ENCODE measurements at regions not wholly inside any gene's neighbourhood (a gene's known extent, or its start where the extent isn't known, plus 50 kb on each side); places are given as distances from the start of the nearest gene placed in this dataset.

DNA sequence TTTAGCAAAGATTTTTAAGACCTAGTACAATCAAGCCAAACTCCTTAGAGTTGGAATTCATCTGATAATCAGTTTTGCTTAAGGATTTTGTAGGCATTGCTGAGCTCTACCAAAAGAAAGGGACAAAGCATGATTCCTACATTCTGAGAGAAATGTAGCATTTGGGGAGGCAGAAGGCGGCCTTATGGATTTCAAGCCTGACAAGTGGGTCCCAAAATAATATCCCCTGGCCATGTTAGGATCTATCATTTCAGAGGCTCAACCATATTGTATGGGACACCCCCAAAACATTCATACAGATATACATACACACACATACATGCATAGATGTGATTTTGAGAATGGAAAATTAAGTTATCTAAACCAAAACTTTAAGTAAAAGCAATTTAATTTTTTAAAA, 257.8 kb upstream of the VLDLR start:
- intact Hi-C loops (cut with DNase I; ENCODE audit: low total_unique reads) = no loop called here
- DNase-seq = no peak
- H3K4me3 ChIP-seq = no peak overlapping the region
- no peaks in the 10 kb centered on the region for H3K4me1 ChIP-seq
- no peaks in the 10 kb centered on the region for H3K27me3 ChIP-seq
- no peak overlapping the region for H3K27ac ChIP-seq
- H3K36me3 ChIP-seq = no peaks in the 10 kb centered on the region
- TF ChIP-seq POLR2A (IDR thresholded peaks at IDR 0.05) = no peak
- TF ChIP-seq, protein P1, sequence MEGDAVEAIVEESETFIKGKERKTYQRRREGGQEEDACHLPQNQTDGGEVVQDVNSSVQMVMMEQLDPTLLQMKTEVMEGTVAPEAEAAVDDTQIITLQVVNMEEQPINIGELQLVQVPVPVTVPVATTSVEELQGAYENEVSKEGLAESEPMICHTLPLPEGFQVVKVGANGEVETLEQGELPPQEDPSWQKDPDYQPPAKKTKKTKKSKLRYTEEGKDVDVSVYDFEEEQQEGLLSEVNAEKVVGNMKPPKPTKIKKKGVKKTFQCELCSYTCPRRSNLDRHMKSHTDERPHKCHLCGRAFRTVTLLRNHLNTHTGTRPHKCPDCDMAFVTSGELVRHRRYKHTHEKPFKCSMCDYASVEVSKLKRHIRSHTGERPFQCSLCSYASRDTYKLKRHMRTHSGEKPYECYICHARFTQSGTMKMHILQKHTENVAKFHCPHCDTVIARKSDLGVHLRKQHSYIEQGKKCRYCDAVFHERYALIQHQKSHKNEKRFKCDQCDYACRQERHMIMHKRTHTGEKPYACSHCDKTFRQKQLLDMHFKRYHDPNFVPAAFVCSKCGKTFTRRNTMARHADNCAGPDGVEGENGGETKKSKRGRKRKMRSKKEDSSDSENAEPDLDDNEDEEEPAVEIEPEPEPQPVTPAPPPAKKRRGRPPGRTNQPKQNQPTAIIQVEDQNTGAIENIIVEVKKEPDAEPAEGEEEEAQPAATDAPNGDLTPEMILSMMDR (IDR thresholded peaks at IDR 0.05) = no peak
- no peaks in the 10 kb centered on the region for H3K9me3 ChIP-seq

DNA sequence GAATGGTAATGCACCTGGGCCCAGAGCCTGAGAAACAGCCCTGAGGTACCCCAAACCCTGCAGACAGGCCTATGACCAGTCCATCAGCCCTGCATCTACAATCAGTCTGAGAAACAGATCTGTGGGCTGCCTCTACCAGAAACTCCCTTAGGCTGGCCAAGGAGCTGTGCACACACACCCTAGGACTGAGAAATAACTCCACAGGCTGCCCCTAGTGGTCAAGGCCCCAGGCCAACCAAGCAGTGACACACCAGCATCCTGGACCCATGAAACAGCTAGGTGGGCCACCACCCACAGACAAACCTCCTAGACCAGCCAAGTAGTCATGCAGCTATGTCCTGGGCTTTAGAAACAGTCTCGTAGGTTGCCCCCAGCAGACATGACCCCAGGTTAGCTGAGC, 253.6 kb upstream of the VLDLR start:
- Histone ChIP-seq H3K27ac (no peak overlapping the region), H3K4me1 (no peaks in the 10 kb centered on the region), H3K9me3 (no peaks in the 10 kb centered on the region), H3K27me3 (no peaks in the 10 kb centered on the region), H3K4me3 (no peak overlapping the region), H3K36me3 (no peaks in the 10 kb centered on the region)
- no peak for DNase-seq
- intact Hi-C loops (cut with DNase I; ENCODE audit: low total_unique reads) = no loop called here
- TF ChIP-seq, protein P1 (IDR thresholded peaks at IDR 0.05) = no peak
- no peak for TF ChIP-seq POLR2A (IDR thresholded peaks at IDR 0.05)

DNA sequence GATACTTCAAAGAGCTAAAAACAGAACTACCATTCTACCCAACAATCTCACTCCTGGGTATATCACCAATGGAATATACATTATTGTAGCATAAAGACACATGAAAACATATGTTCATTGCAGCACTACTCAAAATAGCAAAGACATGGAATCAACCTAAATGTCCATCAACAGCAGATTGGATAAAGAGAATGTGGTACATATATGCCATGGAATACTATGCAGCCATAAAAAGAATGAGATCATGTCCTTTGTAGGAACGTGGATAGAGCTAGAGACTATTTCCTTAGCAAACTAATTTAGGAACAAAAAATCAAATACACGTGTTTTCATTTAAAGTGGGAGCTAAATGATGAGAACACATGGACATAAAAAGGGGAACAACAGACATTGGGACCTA, 247.9 kb upstream of the VLDLR start:
- DNase-seq = no peak
- intact Hi-C loops (cut with DNase I; ENCODE audit: low total_unique reads) = no loop called here
- Histone ChIP-seq H3K9me3 (peaks cover 0 to 3% of the 10 kb centered on the region in 2 donors), H3K4me1 (no peaks in the 10 kb centered on the region), H3K4me3 (no peak overlapping the region), H3K27me3 (no peaks in the 10 kb centered on the region), H3K36me3 (no peaks in the 10 kb centered on the region), H3K27ac (no peak overlapping the region)
- no peak for TF ChIP-seq POLR2A (IDR thresholded peaks at IDR 0.05)
- TF ChIP-seq, protein P1 (IDR thresholded peaks at IDR 0.05) = no peak

DNA sequence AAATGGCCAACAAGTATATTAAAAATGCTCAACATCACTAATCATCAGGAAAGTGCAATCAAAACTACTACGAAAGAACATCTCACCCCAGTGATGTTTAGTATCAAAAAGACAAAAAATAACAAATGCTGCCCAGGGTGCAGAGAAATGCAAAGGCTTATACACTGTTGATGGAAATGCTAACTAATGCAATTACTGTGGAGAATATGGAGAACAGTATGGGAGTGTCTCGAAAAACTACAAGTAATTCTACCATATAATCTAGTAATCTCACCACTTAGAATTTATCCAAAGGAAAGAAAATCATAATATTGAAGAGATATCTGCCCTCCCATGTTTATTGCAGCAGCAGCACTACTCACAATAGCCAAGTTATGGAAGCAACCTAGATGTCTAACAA, 246.5 kb upstream of the VLDLR start:
- Histone ChIP-seq H3K9me3 (peaks cover 0 to 3% of the 10 kb centered on the region in 2 donors), H3K27ac (no peak overlapping the region), H3K4me1 (no peaks in the 10 kb centered on the region), H3K27me3 (no peaks in the 10 kb centered on the region), H3K36me3 (no peaks in the 10 kb centered on the region), H3K4me3 (no peak overlapping the region)
- TF ChIP-seq POLR2A (IDR thresholded peaks at IDR 0.05) = no peak
- TF ChIP-seq, protein P1 (IDR thresholded peaks at IDR 0.05) = no peak
- intact Hi-C loops (cut with DNase I; ENCODE audit: low total_unique reads) = no loop called here
- DNase-seq = no peak

DNA sequence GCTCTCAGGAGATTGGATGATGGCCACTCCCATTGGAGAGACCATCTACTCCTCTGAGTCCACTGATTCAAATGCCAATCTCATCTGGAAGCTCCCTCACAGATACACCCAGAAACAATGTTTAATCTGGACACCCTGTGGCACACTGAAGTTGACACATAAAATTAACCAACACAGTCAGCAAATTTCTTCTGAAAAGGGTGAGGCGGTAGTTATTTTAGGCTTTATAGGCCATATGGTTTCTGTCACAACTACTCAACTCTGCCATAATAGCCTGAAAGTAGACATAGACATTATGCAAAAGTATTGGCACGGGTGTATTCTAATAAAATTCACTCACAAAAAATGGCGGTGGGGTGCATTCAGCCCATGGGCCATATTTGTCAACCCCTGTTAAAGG, 244.5 kb upstream of the VLDLR start:
- no peak for TF ChIP-seq POLR2A (IDR thresholded peaks at IDR 0.05)
- Histone ChIP-seq H3K36me3 (no peaks in the 10 kb centered on the region), H3K27ac (no peak overlapping the region), H3K9me3 (peaks cover 0 to 3% of the 10 kb centered on the region in 2 donors), H3K27me3 (no peaks in the 10 kb centered on the region), H3K4me1 (no peaks in the 10 kb centered on the region), H3K4me3 (no peak overlapping the region)
- intact Hi-C loops (cut with DNase I; ENCODE audit: low total_unique reads) = no loop called here
- DNase-seq = no peak

DNA sequence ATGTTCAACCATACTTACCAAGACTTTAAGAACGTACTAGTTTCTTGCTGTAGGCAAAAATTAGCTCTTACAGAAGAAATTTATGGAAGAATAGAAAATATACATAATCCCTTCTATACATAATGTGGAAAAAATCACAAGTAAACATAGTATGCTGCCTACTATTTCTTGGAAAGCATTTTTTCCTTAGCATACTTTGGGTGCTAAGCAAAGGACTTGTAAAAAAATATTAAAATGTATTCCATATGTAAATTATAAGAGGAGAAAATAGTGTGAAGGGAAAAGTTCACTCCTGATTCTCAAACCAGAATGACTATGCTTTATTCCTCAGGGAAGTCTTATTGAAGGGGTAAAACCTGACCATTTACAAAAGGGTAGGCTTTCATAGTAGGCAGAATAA, 243.8 kb upstream of the VLDLR start:
- H3K9me3 ChIP-seq = peaks cover 0 to 3% of the 10 kb centered on the region in 2 donors
- H3K4me3 ChIP-seq = no peak overlapping the region
- H3K27ac ChIP-seq = no peak overlapping the region
- no peaks in the 10 kb centered on the region for H3K36me3 ChIP-seq
- TF ChIP-seq, protein P1 (IDR thresholded peaks at IDR 0.05) = no peak
- TF ChIP-seq POLR2A (IDR thresholded peaks at IDR 0.05) = no peak
- H3K4me1 ChIP-seq = no peaks in the 10 kb centered on the region
- intact Hi-C loops (cut with DNase I; ENCODE audit: low total_unique reads) = no loop called here
- H3K27me3 ChIP-seq = no peaks in the 10 kb centered on the region
- DNase-seq = no peak
